Choroid plexus epithelial cell (primary cell): ENCODE measurements at regions not wholly inside any gene's neighbourhood (a gene's known extent, or its start where the extent isn't known, plus 50 kb on each side); places are given as distances from the start of the nearest gene placed in this dataset.

Experiments used
- DNase-seq: peaks from one replicate; pipeline ENCODE4 v3.0.0-alpha.2; 2010; ENCODE audit warnings: low read depth
- H3K4me3 ChIP-seq: 2 replicates; pipeline ENCODE4 v1.5.1; 2011; ENCODE audit warnings: low read depth, mild to moderate bottlenecking, control low read depth, low read length, moderate library complexity
- CTCF ChIP-seq: conservative IDR thresholded peaks from 2 replicates; pipeline ENCODE4 v1.5.1; 2011; ENCODE audit warnings: low read depth, mild to moderate bottlenecking, control low read depth, inconsistent platforms, low read length, moderate library complexity

- no peak for TF ChIP-seq CTCF
- H3K4me3 ChIP-seq: no peak overlapping the region
- no peak for DNase-seq
Measured at GRCh38 chr21:38885909-38886308, 80.2 kb downstream of the ETS2 start.

- TF ChIP-seq CTCF: no peak
- no peak overlapping the region for H3K4me3 ChIP-seq
- DNase-seq: no peak
Measured at GRCh38 chr21:38884440-38884839, 78.7 kb downstream of the ETS2 start.

GRCh38 chr21:38883142-38883541 lies 77.4 kb downstream of the ETS2 start:
- TF ChIP-seq CTCF: no peak
- no peak for DNase-seq
- no peak overlapping the region for H3K4me3 ChIP-seq

- TF ChIP-seq CTCF: no peak
- DNase-seq: no peak
- no peak overlapping the region for H3K4me3 ChIP-seq
Measured at GRCh38 chr21:38881131-38881530, 75.4 kb downstream of the ETS2 start.

- DNase-seq: no peak
- no peak for TF ChIP-seq CTCF
Measured at GRCh38 chr21:38880577-38880966, 74.8 kb downstream of the ETS2 start.

GRCh38 chr21:38879912-38880576 lies 74.3 kb downstream of the ETS2 start:
- no peak for DNase-seq
- TF ChIP-seq CTCF: no peak
- H3K4me3 ChIP-seq: no peak overlapping the region

More at GRCh38 chr21:38880577-38880966, 74.8 kb downstream of the ETS2 start:
- H3K4me3 ChIP-seq: no peak overlapping the region
